Transverse colon (tissue), 4 donors: ENCODE measurements at regions not wholly inside any gene's neighbourhood (a gene's known extent, or its start where the extent isn't known, plus 50 kb on each side); places are given as distances from the start of the nearest gene placed in this dataset.
"Not testable (repeated sequence)": the region's sequence is repeated elsewhere in the genome, so short reads cannot be mapped to it uniquely, and the experiment has no call there.

Experiments used
- DNase-seq: peaks from one replicate; pipeline ENCODE4 v3.0.0-alpha.2; 2019
- H3K27ac ChIP-seq, 4 donors: fragments of 200-600 bp; sonication (generic); 2 replicates each; pipeline ENCODE4 v1.5.1; 2016 to 2018; ENCODE audit warnings: inconsistent platforms in 4 of 4
- H3K27me3 ChIP-seq: fragments of 200-600 bp; sonication (generic); 2 replicates; pipeline ENCODE4 v1.5.1; 2017; ENCODE audit warnings: inconsistent platforms
- H3K36me3 ChIP-seq, 4 donors: fragments of 200-600 bp; sonication (generic); 2 replicates each; pipeline ENCODE4 v1.5.1; 2017 to 2019; ENCODE audit warnings: inconsistent platforms in 4 of 4
- H3K4me1 ChIP-seq, 4 donors: fragments of 200-600 bp; sonication (generic); 2 replicates each; pipeline ENCODE4 v1.5.1; 2017 to 2020; ENCODE audit warnings: inconsistent platforms in 4 of 4
- H3K4me3 ChIP-seq, 4 donors: fragments of 200-600 bp; sonication (generic); 1 replicate in 1 of 4; 2 replicates in 3 of 4; pipeline versions ENCODE4 v1.5.1 to v1.6.1; 2017 to 2019; ENCODE audit warnings: inconsistent platforms in 4 of 4
- H3K9me3 ChIP-seq, 2 donors: fragments of 200-600 bp; sonication (generic); 2 replicates each; pipeline ENCODE4 v1.5.1; 2017 to 2019; ENCODE audit warnings: inconsistent platforms in 2 of 2
- CTCF ChIP-seq, 5 experiments: fragments of 200-600 bp in 3 of 5; fragments of 450-650 bp in 2 of 5; sonication (generic) in 3 of 5; IDR thresholded peaks; 1 replicate in 2 of 5; 2 replicates in 3 of 5; pipeline ENCODE4 v1.5.1; 2016 to 2017; ENCODE audit warnings: antibody characterized with exemption in 5 of 5, inconsistent platforms in 3 of 5, mild to moderate bottlenecking in 2 of 5, moderate library complexity in 1 of 5
- EP300 ChIP-seq: sonication (generic); formaldehyde crosslinking; IDR thresholded peaks from one replicate; pipeline ENCODE4 v1.6.1; 2017; ENCODE audit warnings: antibody characterized with exemption, low read depth
- POLR2A ChIP-seq: fragments of 450-650 bp; IDR thresholded peaks from one replicate; pipeline ENCODE4 v1.6.1; 2016; ENCODE audit warnings: antibody characterized with exemption, mild to moderate bottlenecking, moderate library complexity
- POLR2AphosphoS5 ChIP-seq, 3 donors: sonication (generic); formaldehyde crosslinking; IDR thresholded peaks; one replicate each; pipeline ENCODE4 v1.6.1; 2016; ENCODE audit warnings: antibody characterized with exemption in 3 of 3
- WGBS, 2 donors: methylation state at CpG; one replicate each; pipeline ENCODE4 v1.1.5; 2018; ENCODE audit warnings: low coverage in 1 of 2; 5-methylcytosine and 5-hydroxymethylcytosine counted together
- in situ Hi-C, 4 donors: fragments of 200-750 bp; cut with MboI; loops; one replicate each; pipeline versions ENCODE4 v1.15.0 to v1.15.1; 2017; ENCODE audit warnings: low sequenced_read_pairs in 3 of 4, low pct_ligation_motif_present in 1 of 4, low pct_unique_long_range_greater_than_20kb in 1 of 4
- intact Hi-C: fragments of 100-400 bp; cut with DNase I; formaldehyde crosslinking; loops from one replicate; pipeline ENCODE4 v1.15.1; 2023; ENCODE audit warnings: low total_unique reads

- in situ Hi-C loops, H3K27ac ChIP-seq, intact Hi-C loops, H3K4me1 ChIP-seq, DNase-seq, H3K36me3 ChIP-seq, H3K27me3 ChIP-seq, H3K4me3 ChIP-seq: not testable (repeated sequence)
- 49 to 67% methylated on average over 2 of the region's 2 CpGs for WGBS, 2 donors
- H3K9me3 ChIP-seq = peaks cover 7 to 11% of the 10 kb centered on the region in 2 donors
These were observed 53.4 kb downstream of the AHSP start for GRCh38 chr16:31581065-31581464.

GRCh38 chr16:31601737-31602384 is 74.2 kb downstream of the AHSP start:
- 72 to 79% methylated on average over 9 of the region's 9 CpGs for WGBS, 2 donors
- intact Hi-C loops, H3K36me3 ChIP-seq, H3K27me3 ChIP-seq, H3K27ac ChIP-seq, in situ Hi-C loops, H3K4me1 ChIP-seq, DNase-seq, H3K4me3 ChIP-seq: not testable (repeated sequence)
- H3K9me3 ChIP-seq = peaks cover 40 to 53% of the 10 kb centered on the region in 2 donors

GRCh38 chr16:31618130-31618529 is 90.4 kb downstream of the AHSP start:
- no peaks in the 10 kb centered on the region for H3K4me1 ChIP-seq
- no peak for DNase-seq
- intact Hi-C loops (no loop called here), in situ Hi-C loops (no loop called here)
- H3K27ac ChIP-seq = no peak overlapping the region
- no peak overlapping the region for H3K4me3 ChIP-seq
- H3K36me3 ChIP-seq = no peaks in the 10 kb centered on the region
- TF ChIP-seq CTCF (IDR thresholded peaks at IDR 0.05) = no peak
- no peak for TF ChIP-seq POLR2A
- no peak for TF ChIP-seq EP300
- TF ChIP-seq POLR2AphosphoS5 (IDR thresholded peaks at IDR 0.05) = no peak
- no peaks in the 10 kb centered on the region for H3K27me3 ChIP-seq
- no peaks in the 10 kb centered on the region for H3K9me3 ChIP-seq

- intact Hi-C loops = no loop called here
- no peak overlapping the region for H3K4me3 ChIP-seq
- WGBS, 2 donors = 69 to 91% methylated on average over 2 to 7 of the region's 7 CpGs
- in situ Hi-C loops = no loop called here
- H3K27ac ChIP-seq = no peak overlapping the region
- no peaks in the 10 kb centered on the region for H3K27me3 ChIP-seq
- H3K4me1 ChIP-seq = no peaks in the 10 kb centered on the region
- TF ChIP-seq POLR2AphosphoS5 (IDR thresholded peaks at IDR 0.05) (no peak), POLR2A (no peak), CTCF (IDR thresholded peaks at IDR 0.05) (no peak), EP300 (no peak)
- H3K36me3 ChIP-seq = no peaks in the 10 kb centered on the region
- no peak for DNase-seq
- no peaks in the 10 kb centered on the region for H3K9me3 ChIP-seq
These were observed 108.7 kb downstream of the AHSP start for GRCh38 chr16:31636433-31636832.

GRCh38 chr16:31641279-31641678 is 113.6 kb downstream of the AHSP start:
- Histone ChIP-seq H3K9me3 (no peaks in the 10 kb centered on the region), H3K27me3 (no peaks in the 10 kb centered on the region), H3K4me1 (no peaks in the 10 kb centered on the region), H3K27ac (no peak overlapping the region), H3K4me3 (no peak overlapping the region), H3K36me3 (no peaks in the 10 kb centered on the region)
- intact Hi-C loops = no loop called here
- in situ Hi-C loops = no loop called here
- WGBS, 2 donors = 69 to 82% methylated on average over 4 of the region's 4 CpGs
- TF ChIP-seq POLR2AphosphoS5 (IDR thresholded peaks at IDR 0.05) (no peak), POLR2A (no peak), CTCF (IDR thresholded peaks at IDR 0.05) (no peak), EP300 (no peak)
- no peak for DNase-seq

- in situ Hi-C loops, H3K27me3 ChIP-seq, DNase-seq, H3K9me3 ChIP-seq, H3K4me1 ChIP-seq, intact Hi-C loops, H3K27ac ChIP-seq, H3K4me3 ChIP-seq, H3K36me3 ChIP-seq: not testable (repeated sequence)
- WGBS, 2 donors = 85 to 87% methylated on average over 4 of the region's 4 CpGs
These were observed 128.0 kb downstream of the AHSP start for GRCh38 chr16:31655674-31656073.
